Omental fat pad (tissue), 3 donors: ENCODE measurements at regions not wholly inside any gene's neighbourhood (a gene's known extent, or its start where the extent isn't known, plus 50 kb on each side); places are given as distances from the start of the nearest gene placed in this dataset.
"Not testable (repeated sequence)": the region's sequence is repeated elsewhere in the genome, so short reads cannot be mapped to it uniquely, and the experiment has no call there.

ENCODE experiments used
- ATAC-seq: fragments of 150-250 bp; one replicate; pipeline ENCODE4 v1.9.1; 2016; ENCODE audit warnings: mild to moderate bottlenecking, moderate library complexity; ENCODE audit not compliant: low FRiP score
- DNase-seq: peaks from one replicate; pipeline ENCODE4 v3.0.0-alpha.2; 2019; ENCODE audit warnings: low spot score
- CTCF ChIP-seq, 3 donors: fragments of 450-650 bp; IDR thresholded peaks; one replicate each; pipeline ENCODE4 v1.5.1; 2016 to 2017; ENCODE audit warnings: antibody characterized with exemption in 3 of 3, mild to moderate bottlenecking in 3 of 3, moderate library complexity in 2 of 3

- TF ChIP-seq CTCF (IDR thresholded peaks at IDR 0.05), result no peak
- DNase-seq (no peak), ATAC-seq (no peak)
Observed at GRCh38 chr1:224014330-224014649, 99.6 kb upstream of the FBXO28 start.

GRCh38 chr1:224013626-224014329, 100.1 kb upstream of the FBXO28 start:
- ATAC-seq, result peak; percentile 23
- DNase-seq, result not testable (repeated sequence)

- ATAC-seq, result not testable (repeated sequence)
Observed at GRCh38 chr1:224012807-224013434, 101.0 kb upstream of the FBXO28 start.

GRCh38 chr1:224012162-224012561, 101.7 kb upstream of the FBXO28 start:
- not testable (repeated sequence) for DNase-seq, ATAC-seq

More at GRCh38 chr1:224012807-224013434, 101.0 kb upstream of the FBXO28 start:
- DNase-seq, result not testable (repeated sequence)

- DNase-seq, ATAC-seq: not testable (repeated sequence)
Observed at GRCh38 chr1:224011751-224012150, 102.2 kb upstream of the FBXO28 start.

- not testable (repeated sequence) for ATAC-seq, DNase-seq
Observed at GRCh38 chr1:224011153-224011552, 102.8 kb upstream of the FBXO28 start.

- ATAC-seq, DNase-seq: not testable (repeated sequence)
Observed at GRCh38 chr1:224005973-224006372, 107.9 kb upstream of the FBXO28 start.

- DNase-seq, ATAC-seq: not testable (repeated sequence)
Observed at GRCh38 chr1:224004552-224005315, 109.2 kb upstream of the FBXO28 start.

- not testable (repeated sequence) for DNase-seq, ATAC-seq
Observed at GRCh38 chr1:224003896-224004295, 110.0 kb upstream of the FBXO28 start.

GRCh38 chr1:224001757-224002156, 112.2 kb upstream of the FBXO28 start:
- not testable (repeated sequence) for DNase-seq, ATAC-seq

- not testable (repeated sequence) for DNase-seq, ATAC-seq
Observed at GRCh38 chr1:223999761-224000160, 114.2 kb upstream of the FBXO28 start.

GRCh38 chr1:223998676-223999455, 115.0 kb upstream of the FBXO28 start:
- not testable (repeated sequence) for ATAC-seq, DNase-seq

GRCh38 chr1:223996376-223996775, 117.5 kb upstream of the FBXO28 start:
- ATAC-seq, result not testable (repeated sequence)

GRCh38 chr1:223992456-223993246, 121.3 kb upstream of the FBXO28 start:
- ATAC-seq, result peak; percentile 100
- peak; percentile 100 for DNase-seq

More at GRCh38 chr1:223996376-223996775, 117.5 kb upstream of the FBXO28 start:
- not testable (repeated sequence) for DNase-seq

GRCh38 chr1:223991297-223991857, 122.5 kb upstream of the FBXO28 start:
- not testable (repeated sequence) for DNase-seq, ATAC-seq

- ATAC-seq, result not testable (repeated sequence)
Observed at GRCh38 chr1:223961985-223962384, 116.2 kb upstream of the TP53BP2 start.

GRCh38 chr1:223952801-223953200, 107.1 kb upstream of the TP53BP2 start:
- not testable (repeated sequence) for DNase-seq, ATAC-seq

More at GRCh38 chr1:223961985-223962384, 116.2 kb upstream of the TP53BP2 start:
- DNase-seq, result not testable (repeated sequence)
